ENCODE measurements at regions not wholly inside any gene's neighbourhood (a gene's known extent, or its start where the extent isn't known, plus 50 kb on each side); places are given as distances from the start of the nearest gene placed in this dataset.

GRCh38 chr14:82390586-82390985, 856.9 kb upstream of the SEL1L start:
- Histone ChIP-seq H3K79me2 (replicated peaks; ENCODE audit: insufficient read depth, low read length) (no peaks in the 10 kb centered on the region), H3K9ac (ENCODE audit: low read length) (no peak overlapping the region), H3K4me2 (ENCODE audit: low read length) (no peak overlapping the region), H4K20me1 (ENCODE audit: insufficient read depth) (no peaks in the 10 kb centered on the region), H3K27ac (ENCODE audit: low read length) (no peak overlapping the region), H3K9me2 (ENCODE audit: insufficient read depth, low read length) (no peaks in the 10 kb centered on the region), H3K9me3 (ENCODE audit: low read length) (no peaks in the 10 kb centered on the region), H3K36me3 (ENCODE audit: insufficient read depth, low read length) (no peaks in the 10 kb centered on the region), H3F3A (ENCODE audit: insufficient read depth, low read length, poor library complexity, severe bottlenecking) (no peaks in the 10 kb centered on the region), H3K4me3 (ENCODE audit: low read length) (no peak overlapping the region), H3K27me3 (ENCODE audit: insufficient read depth, low read depth, low read length) (no peaks in the 10 kb centered on the region), H2AFZ (ENCODE audit: low read depth, low read length) (no peak overlapping the region)
- no peak for TF ChIP-seq EZH2 (IDR thresholded peaks at IDR 0.05; ENCODE audit: borderline replicate concordance, insufficient read depth, low read length, poor library complexity, severe bottlenecking)
- no peak for TF ChIP-seq POLR2AphosphoS5 (IDR thresholded peaks at IDR 0.05)
- TF ChIP-seq EP300 (conservative IDR thresholded peaks at IDR 0.05; ENCODE audit: poor library complexity, severe bottlenecking): no peak
- no peak for TF ChIP-seq MXI1 (conservative IDR thresholded peaks at IDR 0.05; ENCODE audit: poor library complexity, severe bottlenecking)
- no peak for TF ChIP-seq SMC3 (conservative IDR thresholded peaks at IDR 0.05; ENCODE audit: poor library complexity)
- no peak for TF ChIP-seq RAD21 (conservative IDR thresholded peaks at IDR 0.05)
- TF ChIP-seq TAF1 (IDR thresholded peaks at IDR 0.05; ENCODE audit: low read depth): no peak

DNA sequence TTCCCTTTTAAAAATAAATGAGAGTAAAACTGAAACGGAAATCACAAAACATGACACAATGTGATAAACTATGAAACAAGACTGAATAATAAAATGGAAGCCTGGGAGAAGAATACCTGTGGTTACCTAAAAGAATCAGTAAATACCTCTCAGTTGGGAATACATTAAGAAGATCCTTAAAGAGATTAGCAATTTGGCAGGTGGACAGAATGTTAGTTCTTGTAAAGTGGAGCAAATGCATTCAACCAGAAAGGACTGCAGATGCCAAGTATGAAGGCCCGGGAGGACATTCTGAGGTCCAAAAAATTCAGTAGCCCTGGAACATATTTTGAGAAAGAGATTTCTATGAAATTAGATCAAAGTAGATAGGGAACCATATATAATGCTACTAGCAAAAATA, 861.3 kb upstream of the SEL1L start:
- no peak overlapping the region for H3K27ac ChIP-seq (ENCODE audit: low read length)
- H3K79me2 ChIP-seq (replicated peaks; ENCODE audit: insufficient read depth, low read length): no peaks in the 10 kb centered on the region
- no peak overlapping the region for H3K9ac ChIP-seq (ENCODE audit: low read length)
- TF ChIP-seq RAD21 (conservative IDR thresholded peaks at IDR 0.05): no peak
- TF ChIP-seq EZH2 (IDR thresholded peaks at IDR 0.05; ENCODE audit: borderline replicate concordance, insufficient read depth, low read length, poor library complexity, severe bottlenecking): no peak
- H3K4me2 ChIP-seq (ENCODE audit: low read length): no peak overlapping the region
- H3K4me3 ChIP-seq (ENCODE audit: low read length): no peak overlapping the region
- no peaks in the 10 kb centered on the region for H3F3A ChIP-seq (ENCODE audit: insufficient read depth, low read length, poor library complexity, severe bottlenecking)
- H3K9me2 ChIP-seq (ENCODE audit: insufficient read depth, low read length): no peaks in the 10 kb centered on the region
- no peaks in the 10 kb centered on the region for H3K36me3 ChIP-seq (ENCODE audit: insufficient read depth, low read length)
- no peaks in the 10 kb centered on the region for H3K27me3 ChIP-seq (ENCODE audit: insufficient read depth, low read depth, low read length)
- no peak overlapping the region for H2AFZ ChIP-seq (ENCODE audit: low read depth, low read length)
- no peaks in the 10 kb centered on the region for H4K20me1 ChIP-seq (ENCODE audit: insufficient read depth)
- no peaks in the 10 kb centered on the region for H3K9me3 ChIP-seq (ENCODE audit: low read length)

DNA sequence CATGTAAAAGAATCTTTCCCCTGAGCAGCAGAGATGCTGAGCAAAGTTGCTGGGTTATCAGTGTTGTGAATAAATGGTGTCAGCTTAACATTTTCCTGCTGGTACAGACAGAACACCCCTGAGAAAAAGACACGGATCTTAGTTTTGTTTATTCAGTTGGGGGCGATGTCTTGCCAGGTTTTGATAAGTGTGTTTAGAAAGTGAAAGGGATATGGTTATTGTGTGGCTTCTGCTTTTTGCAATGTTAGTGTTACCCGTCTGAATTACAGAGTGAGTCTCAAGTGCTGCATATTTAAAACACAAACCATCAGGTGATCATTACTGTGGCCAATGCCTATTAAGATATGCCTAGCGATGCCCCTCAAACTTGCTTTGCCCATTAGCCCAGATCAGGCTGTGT, 864.6 kb upstream of the SEL1L start:
- H3K36me3 ChIP-seq (ENCODE audit: insufficient read depth, low read length): no peaks in the 10 kb centered on the region
- H3K9me2 ChIP-seq (ENCODE audit: insufficient read depth, low read length): no peaks in the 10 kb centered on the region
- no peaks in the 10 kb centered on the region for H3K9me3 ChIP-seq (ENCODE audit: low read length)
- no peak overlapping the region for H3K4me3 ChIP-seq (ENCODE audit: low read length)
- no peaks in the 10 kb centered on the region for H3F3A ChIP-seq (ENCODE audit: insufficient read depth, low read length, poor library complexity, severe bottlenecking)
- H3K9ac ChIP-seq (ENCODE audit: low read length): no peak overlapping the region
- no peak overlapping the region for H3K4me2 ChIP-seq (ENCODE audit: low read length)
- no peak overlapping the region for H2AFZ ChIP-seq (ENCODE audit: low read depth, low read length)
- H3K79me2 ChIP-seq (replicated peaks; ENCODE audit: insufficient read depth, low read length): no peaks in the 10 kb centered on the region
- TF ChIP-seq EZH2 (IDR thresholded peaks at IDR 0.05; ENCODE audit: borderline replicate concordance, insufficient read depth, low read length, poor library complexity, severe bottlenecking) (no peak), POLR2AphosphoS5 (IDR thresholded peaks at IDR 0.05) (no peak), RAD21 (conservative IDR thresholded peaks at IDR 0.05) (no peak), EP300 (conservative IDR thresholded peaks at IDR 0.05; ENCODE audit: poor library complexity, severe bottlenecking) (no peak), MXI1 (conservative IDR thresholded peaks at IDR 0.05; ENCODE audit: poor library complexity, severe bottlenecking) (no peak), TAF1 (IDR thresholded peaks at IDR 0.05; ENCODE audit: low read depth) (no peak), SMC3 (conservative IDR thresholded peaks at IDR 0.05; ENCODE audit: poor library complexity) (no peak)
- TF ChIP-seq, protein P1, sequence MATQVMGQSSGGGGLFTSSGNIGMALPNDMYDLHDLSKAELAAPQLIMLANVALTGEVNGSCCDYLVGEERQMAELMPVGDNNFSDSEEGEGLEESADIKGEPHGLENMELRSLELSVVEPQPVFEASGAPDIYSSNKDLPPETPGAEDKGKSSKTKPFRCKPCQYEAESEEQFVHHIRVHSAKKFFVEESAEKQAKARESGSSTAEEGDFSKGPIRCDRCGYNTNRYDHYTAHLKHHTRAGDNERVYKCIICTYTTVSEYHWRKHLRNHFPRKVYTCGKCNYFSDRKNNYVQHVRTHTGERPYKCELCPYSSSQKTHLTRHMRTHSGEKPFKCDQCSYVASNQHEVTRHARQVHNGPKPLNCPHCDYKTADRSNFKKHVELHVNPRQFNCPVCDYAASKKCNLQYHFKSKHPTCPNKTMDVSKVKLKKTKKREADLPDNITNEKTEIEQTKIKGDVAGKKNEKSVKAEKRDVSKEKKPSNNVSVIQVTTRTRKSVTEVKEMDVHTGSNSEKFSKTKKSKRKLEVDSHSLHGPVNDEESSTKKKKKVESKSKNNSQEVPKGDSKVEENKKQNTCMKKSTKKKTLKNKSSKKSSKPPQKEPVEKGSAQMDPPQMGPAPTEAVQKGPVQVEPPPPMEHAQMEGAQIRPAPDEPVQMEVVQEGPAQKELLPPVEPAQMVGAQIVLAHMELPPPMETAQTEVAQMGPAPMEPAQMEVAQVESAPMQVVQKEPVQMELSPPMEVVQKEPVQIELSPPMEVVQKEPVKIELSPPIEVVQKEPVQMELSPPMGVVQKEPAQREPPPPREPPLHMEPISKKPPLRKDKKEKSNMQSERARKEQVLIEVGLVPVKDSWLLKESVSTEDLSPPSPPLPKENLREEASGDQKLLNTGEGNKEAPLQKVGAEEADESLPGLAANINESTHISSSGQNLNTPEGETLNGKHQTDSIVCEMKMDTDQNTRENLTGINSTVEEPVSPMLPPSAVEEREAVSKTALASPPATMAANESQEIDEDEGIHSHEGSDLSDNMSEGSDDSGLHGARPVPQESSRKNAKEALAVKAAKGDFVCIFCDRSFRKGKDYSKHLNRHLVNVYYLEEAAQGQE (IDR thresholded peaks at IDR 0.05; ENCODE audit: borderline replicate concordance): no peak
- TF ChIP-seq, protein P2, sequence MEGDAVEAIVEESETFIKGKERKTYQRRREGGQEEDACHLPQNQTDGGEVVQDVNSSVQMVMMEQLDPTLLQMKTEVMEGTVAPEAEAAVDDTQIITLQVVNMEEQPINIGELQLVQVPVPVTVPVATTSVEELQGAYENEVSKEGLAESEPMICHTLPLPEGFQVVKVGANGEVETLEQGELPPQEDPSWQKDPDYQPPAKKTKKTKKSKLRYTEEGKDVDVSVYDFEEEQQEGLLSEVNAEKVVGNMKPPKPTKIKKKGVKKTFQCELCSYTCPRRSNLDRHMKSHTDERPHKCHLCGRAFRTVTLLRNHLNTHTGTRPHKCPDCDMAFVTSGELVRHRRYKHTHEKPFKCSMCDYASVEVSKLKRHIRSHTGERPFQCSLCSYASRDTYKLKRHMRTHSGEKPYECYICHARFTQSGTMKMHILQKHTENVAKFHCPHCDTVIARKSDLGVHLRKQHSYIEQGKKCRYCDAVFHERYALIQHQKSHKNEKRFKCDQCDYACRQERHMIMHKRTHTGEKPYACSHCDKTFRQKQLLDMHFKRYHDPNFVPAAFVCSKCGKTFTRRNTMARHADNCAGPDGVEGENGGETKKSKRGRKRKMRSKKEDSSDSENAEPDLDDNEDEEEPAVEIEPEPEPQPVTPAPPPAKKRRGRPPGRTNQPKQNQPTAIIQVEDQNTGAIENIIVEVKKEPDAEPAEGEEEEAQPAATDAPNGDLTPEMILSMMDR (IDR thresholded peaks at IDR 0.05; ENCODE audit: poor library complexity, severe bottlenecking): no peak
- no peaks in the 10 kb centered on the region for H3K27me3 ChIP-seq (ENCODE audit: insufficient read depth, low read depth, low read length)
- no peaks in the 10 kb centered on the region for H4K20me1 ChIP-seq (ENCODE audit: insufficient read depth)
- no peak overlapping the region for H3K27ac ChIP-seq (ENCODE audit: low read length)
